K562 (cell line): ENCODE measurements at regions not wholly inside any gene's neighbourhood (a gene's known extent, or its start where the extent isn't known, plus 50 kb on each side); places are given as distances from the start of the nearest gene placed in this dataset.

ENCODE experiments used
- PATZ1 ChIP-seq: fragments of 250-450 bp; sonication (Bioruptor Pico); IDR thresholded peaks from 2 replicates; pipeline ENCODE4 v1.5.0; 2020; ENCODE audit warnings: mild to moderate bottlenecking, borderline replicate concordance
- ZBTB40 ChIP-seq, 2 experiments: fragments of 450-650 bp in 1 of 2; sonication (generic) in 1 of 2; formaldehyde crosslinking in 1 of 2; IDR thresholded peaks; 2 replicates each; pipeline versions ENCODE4 v1.7.1 to v1.9.0; 2016 to 2022; ENCODE audit warnings: inconsistent platforms in 1 of 2, mild to moderate bottlenecking in 1 of 2, missing genetic modification reagents in 1 of 2
- ZNF146 ChIP-seq: IDR thresholded peaks from one replicate; pipeline ENCODE4 v1.6.1; 2018; ENCODE audit warnings: missing compliant biosample characterization; ENCODE audit not compliant: unreplicated experiment
- TF ChIP-seq, protein P1 (sequence below): sonication (generic); formaldehyde crosslinking; IDR thresholded peaks from 2 replicates; pipeline ENCODE4 v1.8.0; 2022; ENCODE audit warnings: mild to moderate bottlenecking, missing genetic modification reagents
- TF ChIP-seq, protein P2 (sequence below): sonication (generic); formaldehyde crosslinking; IDR thresholded peaks from 2 replicates; pipeline ENCODE4 v1.8.1; 2023; ENCODE audit warnings: missing genetic modification reagents, mild to moderate bottlenecking, borderline replicate concordance
- TF ChIP-seq, protein P3 (sequence below): fragments of 450-650 bp; formaldehyde crosslinking; IDR thresholded peaks from 2 replicates; pipeline ENCODE4 v1.4.0; 2022; ENCODE audit warnings: mild to moderate bottlenecking, moderate library complexity

GRCh38 chr15:69801144-69801543 lies 296.6 kb downstream of the TLE3 start (continued):
- TF ChIP-seq, protein P1, sequence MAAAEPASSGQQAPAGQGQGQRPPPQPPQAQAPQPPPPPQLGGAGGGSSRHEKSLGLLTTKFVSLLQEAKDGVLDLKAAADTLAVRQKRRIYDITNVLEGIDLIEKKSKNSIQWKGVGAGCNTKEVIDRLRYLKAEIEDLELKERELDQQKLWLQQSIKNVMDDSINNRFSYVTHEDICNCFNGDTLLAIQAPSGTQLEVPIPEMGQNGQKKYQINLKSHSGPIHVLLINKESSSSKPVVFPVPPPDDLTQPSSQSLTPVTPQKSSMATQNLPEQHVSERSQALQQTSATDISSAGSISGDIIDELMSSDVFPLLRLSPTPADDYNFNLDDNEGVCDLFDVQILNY (CRISPR knock-in tag): no peak
- TF ChIP-seq PATZ1: no peak
- TF ChIP-seq ZNF146 (CRISPR knock-in tag): no peak
- TF ChIP-seq ZBTB40 (IDR thresholded peaks at IDR 0.05): no peak
- no peak for TF ChIP-seq ZBTB40 (CRISPR knock-in tag; IDR thresholded peaks at IDR 0.05)
- TF ChIP-seq, protein P2, sequence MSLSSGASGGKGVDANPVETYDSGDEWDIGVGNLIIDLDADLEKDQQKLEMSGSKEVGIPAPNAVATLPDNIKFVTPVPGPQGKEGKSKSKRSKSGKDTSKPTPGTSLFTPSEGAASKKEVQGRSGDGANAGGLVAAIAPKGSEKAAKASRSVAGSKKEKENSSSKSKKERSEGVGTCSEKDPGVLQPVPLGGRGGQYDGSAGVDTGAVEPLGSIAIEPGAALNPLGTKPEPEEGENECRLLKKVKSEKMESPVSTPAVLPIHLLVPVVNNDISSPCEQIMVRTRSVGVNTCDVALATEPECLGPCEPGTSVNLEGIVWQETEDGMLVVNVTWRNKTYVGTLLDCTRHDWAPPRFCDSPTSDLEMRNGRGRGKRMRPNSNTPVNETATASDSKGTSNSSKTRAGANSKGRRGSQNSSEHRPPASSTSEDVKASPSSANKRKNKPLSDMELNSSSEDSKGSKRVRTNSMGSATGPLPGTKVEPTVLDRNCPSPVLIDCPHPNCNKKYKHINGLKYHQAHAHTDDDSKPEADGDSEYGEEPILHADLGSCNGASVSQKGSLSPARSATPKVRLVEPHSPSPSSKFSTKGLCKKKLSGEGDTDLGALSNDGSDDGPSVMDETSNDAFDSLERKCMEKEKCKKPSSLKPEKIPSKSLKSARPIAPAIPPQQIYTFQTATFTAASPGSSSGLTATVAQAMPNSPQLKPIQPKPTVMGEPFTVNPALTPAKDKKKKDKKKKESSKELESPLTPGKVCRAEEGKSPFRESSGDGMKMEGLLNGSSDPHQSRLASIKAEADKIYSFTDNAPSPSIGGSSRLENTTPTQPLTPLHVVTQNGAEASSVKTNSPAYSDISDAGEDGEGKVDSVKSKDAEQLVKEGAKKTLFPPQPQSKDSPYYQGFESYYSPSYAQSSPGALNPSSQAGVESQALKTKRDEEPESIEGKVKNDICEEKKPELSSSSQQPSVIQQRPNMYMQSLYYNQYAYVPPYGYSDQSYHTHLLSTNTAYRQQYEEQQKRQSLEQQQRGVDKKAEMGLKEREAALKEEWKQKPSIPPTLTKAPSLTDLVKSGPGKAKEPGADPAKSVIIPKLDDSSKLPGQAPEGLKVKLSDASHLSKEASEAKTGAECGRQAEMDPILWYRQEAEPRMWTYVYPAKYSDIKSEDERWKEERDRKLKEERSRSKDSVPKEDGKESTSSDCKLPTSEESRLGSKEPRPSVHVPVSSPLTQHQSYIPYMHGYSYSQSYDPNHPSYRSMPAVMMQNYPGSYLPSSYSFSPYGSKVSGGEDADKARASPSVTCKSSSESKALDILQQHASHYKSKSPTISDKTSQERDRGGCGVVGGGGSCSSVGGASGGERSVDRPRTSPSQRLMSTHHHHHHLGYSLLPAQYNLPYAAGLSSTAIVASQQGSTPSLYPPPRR: no peak
- TF ChIP-seq, protein P3, sequence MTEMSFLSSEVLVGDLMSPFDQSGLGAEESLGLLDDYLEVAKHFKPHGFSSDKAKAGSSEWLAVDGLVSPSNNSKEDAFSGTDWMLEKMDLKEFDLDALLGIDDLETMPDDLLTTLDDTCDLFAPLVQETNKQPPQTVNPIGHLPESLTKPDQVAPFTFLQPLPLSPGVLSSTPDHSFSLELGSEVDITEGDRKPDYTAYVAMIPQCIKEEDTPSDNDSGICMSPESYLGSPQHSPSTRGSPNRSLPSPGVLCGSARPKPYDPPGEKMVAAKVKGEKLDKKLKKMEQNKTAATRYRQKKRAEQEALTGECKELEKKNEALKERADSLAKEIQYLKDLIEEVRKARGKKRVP (CRISPR knock-in tag): no peak
